IMR-90 (cell line): ENCODE measurements at regions not wholly inside any gene's neighbourhood (a gene's known extent, or its start where the extent isn't known, plus 50 kb on each side); places are given as distances from the start of the nearest gene placed in this dataset.

Source experiments
- ATAC-seq: fragments of 200-7000 bp; cut with Tn5 transposase; 2 replicates; pipeline ENCODE4 v1.9.1; 2020; ENCODE audit warnings: low read depth, mild to moderate bottlenecking, moderate library complexity
- BruUV-seq: library from RNA; stranded (reverse); fragments of 400-500 nt; replicated peaks from 2 replicates; lab custom pipeline; 2021; lab: Mats Ljungman, UMichigan
- CTCF ChIA-PET: fragments of 300-600 bp; formaldehyde crosslinking; extraction: SDS; loops from one replicate; lab custom pipeline; 2021; ENCODE audit warnings: antibody characterized with exemption; lab: Yijun Ruan, JAX
- POLR2A ChIA-PET: fragments of 300-600 bp; sonication (Branson Sonifier 250); formaldehyde crosslinking; loops from one replicate; lab custom pipeline; 2022; ENCODE audit warnings: antibody characterized with exemption; ENCODE audit not compliant: unreplicated experiment; lab: Charles Lee
- DNase-seq: peaks from one replicate; pipeline ENCODE4 v3.0.0; 2013
- H2AFZ ChIP-seq: replicated peaks from 2 replicates; pipeline ENCODE3; 2013; ENCODE audit warnings: low read length, mild to moderate bottlenecking; ENCODE audit not compliant: poor library complexity
- H2AK5ac ChIP-seq: 2 replicates; pipeline ENCODE4 v1.6.1; 2013; ENCODE audit warnings: low read depth, low read length, inconsistent platforms
- H2AK9ac ChIP-seq: replicated peaks from 2 replicates; pipeline ENCODE3; 2013; ENCODE audit warnings: mild to moderate bottlenecking, low read depth, low read length, moderate library complexity; ENCODE audit not compliant: poor library complexity
- H2BK120ac ChIP-seq: 2 replicates; pipeline ENCODE4 v1.6.1; 2013; ENCODE audit warnings: low read depth, low read length, inconsistent platforms
- H2BK15ac ChIP-seq: 3 replicates; pipeline ENCODE4 v1.6.1; 2013; ENCODE audit warnings: low read depth, low read length, inconsistent platforms
- H2BK20ac ChIP-seq: 2 replicates; pipeline ENCODE4 v1.6.1; 2013; ENCODE audit warnings: low read depth, mild to moderate bottlenecking, inconsistent platforms, low read length, moderate library complexity
- H2BK5ac ChIP-seq: 2 replicates; pipeline ENCODE4 v1.6.1; 2013; ENCODE audit warnings: mild to moderate bottlenecking, low read depth, low read length, inconsistent platforms; ENCODE audit not compliant: poor library complexity, severe bottlenecking
- H3K14ac ChIP-seq: replicated peaks from 2 replicates; pipeline ENCODE4 v1.6.1; 2013; ENCODE audit warnings: low read depth, low read length, inconsistent platforms
- H3K18ac ChIP-seq: 2 replicates; pipeline ENCODE4 v1.6.1; 2013; ENCODE audit warnings: low read depth, low read length, control low read depth
- H3K23ac ChIP-seq: 2 replicates; pipeline ENCODE4 v1.6.1; 2013; ENCODE audit warnings: low read depth, low read length, inconsistent platforms
- H3K27ac ChIP-seq: 2 replicates; pipeline ENCODE4 v1.5.1; 2013; ENCODE audit warnings: mild to moderate bottlenecking, control low read depth, low read length; ENCODE audit not compliant: insufficient read depth
- H3K27me3 ChIP-seq: 2 replicates; pipeline ENCODE4 v1.6.1; 2013; ENCODE audit warnings: low read length; ENCODE audit not compliant: control insufficient read depth, insufficient read depth
- H3K36me3 ChIP-seq: 2 replicates; pipeline ENCODE4 v1.6.1; 2013; ENCODE audit warnings: low read length, mixed read lengths; ENCODE audit not compliant: control insufficient read depth, insufficient read depth
- H3K4ac ChIP-seq: 2 replicates; pipeline ENCODE4 v1.6.1; 2013; ENCODE audit warnings: low read depth, low read length, inconsistent platforms
- H3K4me1 ChIP-seq: 2 replicates; pipeline ENCODE4 v1.6.1; 2013; ENCODE audit warnings: low read length, mixed read lengths; ENCODE audit not compliant: control insufficient read depth, insufficient read depth
- H3K4me2 ChIP-seq: 2 replicates; pipeline ENCODE4 v1.6.1; 2013; ENCODE audit warnings: low read depth, mild to moderate bottlenecking, control low read depth, low read length, moderate library complexity
- H3K4me3 ChIP-seq: 2 replicates; pipeline ENCODE4 v1.5.1; 2013; ENCODE audit warnings: low read depth, mild to moderate bottlenecking, control low read depth, low read length, moderate library complexity; ENCODE audit not compliant: insufficient read depth
- H3K56ac ChIP-seq: 2 replicates; pipeline ENCODE4 v1.6.1; 2013; ENCODE audit warnings: low read length, inconsistent platforms; ENCODE audit not compliant: insufficient read depth; ENCODE audit errors: extremely low read depth
- H3K79me1 ChIP-seq, 2 experiments: 2 replicates each; pipeline ENCODE4 v1.6.1; 2013; ENCODE audit warnings: low read length in 2 of 2, inconsistent platforms in 1 of 2, low read depth in 1 of 2
- H3K9ac ChIP-seq: 2 replicates; pipeline ENCODE4 v1.6.1; 2013; ENCODE audit warnings: low read depth, low read length, control low read depth
- H3K9me1 ChIP-seq: 2 replicates; pipeline ENCODE4 v1.6.1; 2013; ENCODE audit warnings: low read length, inconsistent platforms; ENCODE audit not compliant: insufficient read depth
- H3K9me3 ChIP-seq: 2 replicates; pipeline ENCODE4 v1.6.1; 2013; ENCODE audit warnings: low read length; ENCODE audit not compliant: control insufficient read depth, insufficient read depth
- H4K20me1 ChIP-seq: 2 replicates; pipeline ENCODE4 v1.6.1; 2013; ENCODE audit warnings: low read length, inconsistent platforms; ENCODE audit not compliant: insufficient read depth
- H4K5ac ChIP-seq: 2 replicates; pipeline ENCODE4 v1.6.1; 2013; ENCODE audit warnings: mild to moderate bottlenecking, low read depth, low read length, control low read depth
- H4K8ac ChIP-seq, 2 experiments: 2 replicates each; pipeline ENCODE4 v1.6.1; 2013; ENCODE audit warnings: low read depth in 2 of 2, low read length in 2 of 2, control low read depth in 1 of 2, inconsistent platforms in 1 of 2
- H4K91ac ChIP-seq: 2 replicates; pipeline ENCODE4 v1.6.1; 2013; ENCODE audit warnings: low read depth, low read length, inconsistent platforms; ENCODE audit not compliant: insufficient read depth
- CEBPB ChIP-seq: IDR thresholded peaks from 2 replicates; pipeline ENCODE4 v1.6.1; 2012; ENCODE audit warnings: low read depth, low read length, improper control_type of control experiment
- CHD1 ChIP-seq: IDR thresholded peaks from 2 replicates; pipeline ENCODE4 v1.6.1; 2012; ENCODE audit warnings: low read depth, low read length, improper control_type of control experiment
- CTCF ChIP-seq: conservative IDR thresholded peaks from 2 replicates; pipeline ENCODE4 v1.5.1; 2012; ENCODE audit warnings: mild to moderate bottlenecking, low read depth, low read length, improper control_type of control experiment
- ELK1 ChIP-seq: fragments of 150-350 bp; IDR thresholded peaks from 2 replicates; pipeline ENCODE4 v1.6.1; 2016; ENCODE audit warnings: low read depth, mild to moderate bottlenecking, low read length, moderate library complexity, borderline replicate concordance
- FOS ChIP-seq: fragments of 150-350 bp; IDR thresholded peaks from 2 replicates; pipeline ENCODE4 v1.6.1; 2016; ENCODE audit warnings: low read depth, low read length
- NFE2L2 ChIP-seq: fragments of 150-350 bp; IDR thresholded peaks from 2 replicates; pipeline ENCODE4 v1.6.1; 2016; ENCODE audit warnings: low read depth, mild to moderate bottlenecking, low read length
- RFX5 ChIP-seq: IDR thresholded peaks from 2 replicates; pipeline ENCODE4 v1.8.0; 2012; ENCODE audit warnings: low read depth, mild to moderate bottlenecking, low read length, moderate library complexity
- WGBS, 2 experiments: methylation state at CpG; one replicate each; pipeline versions ENCODE4 v1.1.5 to v1.1.7; 2013; ENCODE audit warnings: missing lambda C conversion rate in 2 of 2; ENCODE audit not compliant: insufficient read length in 1 of 2; ENCODE audit errors: extremely low coverage in 2 of 2; 5-methylcytosine and 5-hydroxymethylcytosine counted together
- dilution Hi-C: fragments of 300-500 bp; cut with HindIII; formaldehyde crosslinking; loops from one replicate; pipeline ENCODE4 v1.14.3; 2018; ENCODE audit warnings: low sequenced_read_pairs; ENCODE audit not compliant: unreplicated experiment
- in situ Hi-C: fragments of 300-500 bp; cut with MboI; formaldehyde crosslinking; loops from 3 replicates; pipeline ENCODE4 v1.14.3; 2019; ENCODE audit warnings: low sequenced_read_pairs, inconsistent platforms, mixed read lengths
- intact Hi-C: fragments of 100-400 bp; cut with micrococcal nuclease; formaldehyde crosslinking; loops from 2 replicates; pipeline ENCODE4 v1.10.0; 2022

- Histone ChIP-seq H4K5ac (no peak overlapping the region), H2BK20ac (no peak overlapping the region), H2AK9ac (no peak overlapping the region), H3K27ac (no peak overlapping the region), H4K8ac (no peak overlapping the region), H4K20me1 (no peaks in the 10 kb centered on the region), H3K9me1 (no peaks in the 10 kb centered on the region), H3K4me3 (no peak overlapping the region), H2AFZ (no peak overlapping the region), H2BK5ac (no peak overlapping the region), H2BK15ac (no peak overlapping the region), H3K27me3 (no peaks in the 10 kb centered on the region), H2AK5ac (no peak overlapping the region), H3K18ac (no peak overlapping the region), H3K56ac (no peak overlapping the region), H3K23ac (no peak overlapping the region), H3K4me1 (no peaks in the 10 kb centered on the region), H3K9me3 (peaks cover 11% of the 10 kb centered on the region), H3K9ac (no peak overlapping the region), H3K14ac (no peak overlapping the region), H3K4me2 (no peak overlapping the region), H2BK120ac (no peak overlapping the region), H3K4ac (no peak overlapping the region), H3K79me1 (no peaks in the 10 kb centered on the region), H3K36me3 (no peaks in the 10 kb centered on the region), H4K91ac (no peak overlapping the region)
- CTCF ChIA-PET: no interaction called here
- in situ Hi-C loops (no loop called here), dilution Hi-C loops (no loop called here), intact Hi-C loops (no loop called here)
- POLR2A ChIA-PET: no interaction called here
- BruUV-seq: no TSS peak
- no CpG with 5 or more reads among the region's 2 CpGs for WGBS, 2 experiments
- DNase-seq: no peak
- no peak for TF ChIP-seq CTCF
- no peak for TF ChIP-seq NFE2L2
- no peak for TF ChIP-seq CEBPB
- TF ChIP-seq FOS: no peak
- no peak for TF ChIP-seq ELK1
- no peak for TF ChIP-seq RFX5
- TF ChIP-seq CHD1: no peak
- no peak for ATAC-seq
These were observed 253.1 kb downstream of the TLR4 start for GRCh38 chr9:117957267-117957666.
